ENCODE measurements at regions not wholly inside any gene's neighbourhood (a gene's known extent, or its start where the extent isn't known, plus 50 kb on each side); places are given as distances from the start of the nearest gene placed in this dataset.

DNA sequence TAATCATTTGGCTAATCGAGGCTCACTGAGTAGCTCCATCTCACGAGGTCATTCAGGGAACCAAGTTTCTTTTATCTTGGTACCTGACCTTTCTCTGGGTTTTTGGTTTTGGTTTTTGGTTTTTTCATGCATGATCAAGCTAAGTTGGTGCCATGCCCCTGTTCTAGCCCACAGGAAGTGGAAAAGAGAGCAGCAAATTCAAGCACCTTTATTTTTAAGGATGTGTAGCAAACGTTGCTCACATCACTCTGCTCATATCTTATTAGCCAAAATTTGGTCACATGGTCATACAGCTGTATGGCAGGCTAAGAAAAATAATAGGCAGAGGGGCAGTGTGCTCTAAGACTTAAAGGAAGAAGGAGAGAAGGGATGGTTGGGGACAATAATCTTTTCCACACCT is 593.5 kb downstream of the DIAPH3 start:
- no peak for FAIRE-seq
- no peak for DNase-seq (ENCODE audit: extremely low spot score, insufficient read length, low read depth)

DNA sequence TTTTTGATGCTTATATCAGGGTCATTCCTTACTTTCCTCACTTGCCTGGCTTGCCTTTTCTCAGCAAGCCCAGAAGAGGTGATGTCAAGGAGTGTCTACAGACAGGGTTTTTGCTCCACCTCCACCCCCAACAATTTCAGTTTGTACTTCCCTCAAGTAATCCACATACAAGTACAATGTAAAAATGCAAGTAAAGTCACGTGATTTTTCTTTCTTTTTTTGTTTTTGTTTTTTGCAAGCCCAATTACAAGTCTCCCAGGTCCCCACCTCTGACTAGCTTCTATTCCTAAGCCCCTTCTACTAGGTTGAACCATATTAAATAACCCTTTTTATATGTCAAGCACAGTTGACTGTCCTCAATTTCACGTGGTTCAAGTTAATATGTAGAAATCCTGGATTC is 579.6 kb downstream of the DIAPH3 start:
- DNase-seq (ENCODE audit: extremely low spot score, insufficient read length, low read depth): no peak
- no peak for FAIRE-seq

DNA sequence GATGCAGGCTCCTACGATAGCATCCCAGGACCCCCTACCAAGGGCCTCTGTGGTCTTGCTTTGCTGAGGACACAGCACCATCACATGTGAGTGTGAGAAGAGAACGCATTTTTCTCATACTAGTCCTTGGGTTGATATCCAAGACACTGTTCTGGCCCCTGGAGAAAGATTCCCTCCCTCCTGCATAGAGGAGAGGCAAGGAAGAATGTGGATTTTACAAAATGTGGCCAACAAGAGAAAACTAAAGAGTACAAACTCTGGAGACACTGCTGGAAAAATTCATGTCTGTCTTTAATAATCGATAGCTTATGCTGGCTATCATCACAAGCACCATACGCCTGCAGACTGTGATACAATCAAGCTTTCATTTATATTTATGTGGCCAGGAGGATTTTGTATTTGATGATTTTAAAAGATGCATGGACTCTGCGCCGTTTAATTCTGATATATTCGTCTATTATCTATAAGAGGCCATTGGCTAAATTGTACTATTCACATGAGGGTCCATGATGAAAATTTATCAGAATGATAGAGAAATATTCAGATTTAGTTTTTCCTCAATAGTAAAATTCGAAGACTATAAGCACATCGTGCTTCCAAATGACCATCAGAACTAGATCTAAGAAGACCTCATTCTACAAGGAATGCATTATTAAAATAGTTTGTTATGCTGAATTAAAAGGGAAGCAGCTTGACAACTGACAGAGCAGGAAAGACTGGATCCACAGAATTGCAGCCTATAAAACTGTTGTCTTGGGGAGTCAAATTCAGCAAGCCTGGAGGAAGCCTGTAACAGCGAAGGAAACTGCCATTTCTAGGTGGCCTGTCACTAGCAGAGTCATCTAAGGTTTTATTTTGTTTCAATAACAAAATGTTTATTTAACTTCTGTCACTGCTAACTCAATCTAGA is 578.7 kb downstream of the DIAPH3 start:
- no peak for DNase-seq (ENCODE audit: extremely low spot score, insufficient read length, low read depth)
- FAIRE-seq: no peak

DNA sequence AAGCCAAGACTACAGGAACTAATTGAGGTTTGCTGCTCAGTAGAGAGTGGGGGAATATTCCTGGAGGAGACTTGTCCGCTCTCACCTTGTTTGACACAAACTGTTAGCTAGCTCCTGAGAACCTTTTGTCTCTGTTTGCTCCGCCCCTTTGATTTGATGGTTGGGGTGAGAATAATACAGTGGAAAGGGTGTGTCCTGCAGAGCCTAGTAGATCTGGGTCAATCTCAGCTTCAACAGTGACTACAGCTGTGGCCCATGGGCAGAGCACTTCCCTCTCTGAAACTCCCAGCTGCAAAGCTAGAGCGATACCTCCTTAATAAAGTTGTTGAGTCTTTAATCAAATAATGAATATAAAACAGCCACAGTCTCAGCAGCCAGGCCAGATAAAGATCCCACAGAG is 576.7 kb downstream of the DIAPH3 start:
- FAIRE-seq (no peak), DNase-seq (ENCODE audit: extremely low spot score, insufficient read length, low read depth) (no peak)

DNA sequence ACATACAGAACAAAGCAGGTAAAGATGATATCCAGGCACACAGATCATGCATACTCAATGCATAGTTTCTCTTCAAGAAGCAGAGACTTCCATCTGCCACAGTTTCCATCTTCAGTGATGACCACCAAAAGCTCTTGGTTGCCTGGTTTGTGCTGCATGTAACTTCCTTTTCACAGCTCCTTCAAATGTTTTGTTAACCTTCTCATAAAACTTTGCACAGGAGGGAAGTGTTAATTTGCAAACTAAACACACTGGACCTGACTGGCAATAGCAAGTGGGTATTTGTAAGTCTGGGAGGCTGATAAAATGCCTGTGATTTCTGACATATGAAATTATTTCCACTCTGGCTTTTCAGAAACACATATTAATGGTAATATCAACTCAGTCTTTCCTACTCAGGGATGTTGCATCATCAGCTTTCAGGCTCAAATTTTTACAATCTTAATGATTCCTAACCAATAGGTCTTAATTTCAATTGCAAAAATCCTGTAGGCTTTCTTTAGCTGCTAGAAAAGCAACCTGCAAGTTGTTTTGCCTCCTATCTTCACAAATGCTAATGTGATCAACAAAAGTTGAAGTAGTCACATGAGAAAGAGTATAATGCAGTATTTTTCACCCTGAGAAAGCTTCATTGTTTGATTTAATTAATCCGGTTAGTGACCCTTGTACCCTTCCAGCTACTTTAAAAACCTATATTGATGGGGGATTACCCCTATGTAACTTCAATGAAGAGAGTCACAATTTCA is 575.6 kb downstream of the DIAPH3 start:
- FAIRE-seq: no peak
- no peak for DNase-seq (ENCODE audit: extremely low spot score, insufficient read length, low read depth)

DNA sequence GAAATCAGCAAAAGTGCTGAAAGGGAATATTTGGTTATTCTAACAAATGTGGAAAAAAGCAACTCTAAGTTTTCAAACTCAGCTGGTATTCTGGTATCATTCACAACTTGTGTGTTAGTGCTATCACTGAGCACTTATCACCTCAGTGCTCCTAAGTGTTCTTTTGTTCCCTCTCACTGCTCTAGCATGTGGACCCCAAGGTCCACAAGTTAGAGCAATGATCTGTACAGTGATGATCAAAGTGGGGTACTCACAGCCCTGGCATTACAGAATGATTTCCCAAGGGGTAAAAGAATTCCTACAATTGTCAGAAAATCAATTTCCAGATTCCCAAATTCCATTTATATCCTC is 575.0 kb downstream of the DIAPH3 start:
- DNase-seq (ENCODE audit: extremely low spot score, insufficient read length, low read depth): no peak
- FAIRE-seq: no peak

DNA sequence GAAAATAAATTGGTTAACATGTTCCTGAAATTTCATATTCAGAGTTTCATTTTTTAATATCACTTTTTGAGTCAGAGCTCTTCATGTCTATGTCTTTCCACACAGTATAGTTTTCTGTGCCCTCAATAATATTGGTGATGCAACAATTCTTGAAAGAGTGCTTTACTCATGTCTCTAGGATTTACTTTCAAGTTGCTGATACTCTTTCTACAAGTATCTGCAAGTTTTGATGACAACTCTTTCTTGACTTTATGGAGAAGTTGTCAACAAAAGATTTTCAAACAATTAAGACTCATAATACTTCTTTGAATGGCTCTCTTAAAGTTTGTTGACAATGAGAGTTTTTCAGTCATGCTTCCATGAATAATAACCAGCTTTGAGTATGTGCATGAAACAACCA is 561.7 kb downstream of the DIAPH3 start:
- DNase-seq (ENCODE audit: extremely low spot score, insufficient read length, low read depth) (no peak), FAIRE-seq (no peak)

DNA sequence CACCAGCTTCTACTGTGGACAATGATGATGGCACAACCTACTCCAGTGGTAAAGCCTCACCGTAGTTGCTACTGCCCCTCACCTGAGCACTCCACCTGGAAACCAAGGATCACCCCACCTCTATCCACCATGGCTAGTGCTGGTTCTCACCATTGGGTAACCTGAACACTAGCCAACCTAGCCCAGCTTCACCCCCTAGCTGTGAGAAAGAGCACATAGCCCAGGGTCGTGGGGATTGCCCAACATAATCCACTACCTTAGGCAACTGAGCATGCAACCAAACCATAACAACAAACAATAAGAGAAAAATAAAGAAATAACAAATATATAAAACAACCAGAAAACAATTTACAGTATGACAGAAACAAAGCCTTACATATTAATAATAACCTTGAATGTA is 560.1 kb downstream of the DIAPH3 start:
- DNase-seq (ENCODE audit: extremely low spot score, insufficient read length, low read depth) (no peak), FAIRE-seq (no peak)

DNA sequence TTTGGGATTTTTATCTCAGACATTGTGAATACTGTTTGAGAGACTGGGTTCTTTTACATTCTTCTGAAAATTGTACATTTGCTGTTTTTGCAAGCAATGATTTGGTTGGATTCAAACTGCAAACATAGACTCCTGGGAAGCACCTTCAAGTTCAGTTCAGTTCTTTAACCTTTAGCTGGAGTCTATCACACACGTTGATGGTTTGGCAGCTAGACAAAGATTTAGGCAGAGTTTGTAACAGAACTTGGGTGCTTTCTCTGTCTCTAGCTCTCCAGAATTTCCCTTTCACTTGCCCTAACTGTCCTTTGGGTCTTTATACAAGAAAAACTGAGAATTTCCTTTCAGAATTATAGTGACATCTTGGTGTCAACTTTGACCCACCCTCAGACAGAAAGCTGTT is 556.6 kb downstream of the DIAPH3 start:
- FAIRE-seq (no peak), DNase-seq (ENCODE audit: extremely low spot score, insufficient read length, low read depth) (no peak)

DNA sequence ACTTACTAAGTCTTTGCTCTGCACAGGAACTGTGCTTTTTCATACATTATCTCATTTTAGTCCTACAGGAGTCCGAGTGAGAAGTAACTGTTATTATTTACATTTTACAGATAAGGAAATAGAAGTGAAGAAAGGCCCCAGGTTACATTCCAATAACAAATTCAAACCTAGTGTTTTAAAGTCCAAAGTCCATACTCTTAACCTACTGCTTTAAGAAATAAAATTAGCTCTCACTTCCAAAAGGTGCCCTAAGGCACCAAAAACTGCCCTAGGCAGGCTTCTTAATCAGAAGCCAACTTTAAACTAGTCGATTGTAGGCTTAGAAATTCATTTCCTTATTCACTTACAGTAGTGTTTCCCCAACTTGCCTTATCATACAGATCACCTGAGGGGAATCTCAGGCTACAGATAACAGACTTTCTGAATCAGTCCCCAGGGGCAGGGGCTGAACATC is 555.9 kb downstream of the DIAPH3 start:
- FAIRE-seq (no peak), DNase-seq (ENCODE audit: extremely low spot score, insufficient read length, low read depth) (no peak)

DNA sequence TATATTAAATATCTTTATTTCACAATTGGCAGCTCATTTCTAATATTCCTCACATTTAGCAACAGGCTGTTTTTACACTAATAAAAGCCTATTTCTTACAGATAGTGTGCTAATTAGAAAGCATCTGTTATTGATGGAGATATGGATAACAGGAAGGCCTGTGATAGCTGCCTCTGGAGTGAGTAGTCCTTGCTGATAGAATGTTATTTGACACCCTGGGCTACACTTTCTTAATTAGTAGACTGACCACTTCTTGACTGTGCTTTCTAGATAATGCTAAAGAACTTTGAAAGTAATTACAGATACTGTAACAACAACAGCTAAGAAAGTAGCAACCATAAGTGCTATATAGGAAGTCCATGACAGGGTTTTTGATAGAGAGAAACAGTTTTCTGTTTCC is 554.3 kb downstream of the DIAPH3 start:
- no peak for FAIRE-seq

More for the DNA sequence above, 554.3 kb downstream of the DIAPH3 start:
- DNase-seq (ENCODE audit: extremely low spot score, insufficient read length, low read depth): no peak

Data from GM18507 (cell line).